Epithelial cell of esophagus (primary cell): ENCODE measurements at regions not wholly inside any gene's neighbourhood (a gene's known extent, or its start where the extent isn't known, plus 50 kb on each side); places are given as distances from the start of the nearest gene placed in this dataset.

ENCODE experiments used
- DNase-seq: peaks from one replicate; pipeline ENCODE4 v3.0.0; 2010; ENCODE audit warnings: low read depth
- H3K4me3 ChIP-seq: 2 replicates; pipeline ENCODE4 v1.5.1; 2011; ENCODE audit warnings: mild to moderate bottlenecking, low read length, control low read depth
- CTCF ChIP-seq: IDR thresholded peaks from 2 replicates; pipeline ENCODE4 v1.5.1; 2011; ENCODE audit warnings: low read depth, mild to moderate bottlenecking, low read length, control low read depth, inconsistent platforms; ENCODE audit not compliant: insufficient read depth; ENCODE audit errors: missing control alignments

- H3K4me3 ChIP-seq, result no peak overlapping the region
- DNase-seq, result no peak
- no peak for TF ChIP-seq CTCF
These were observed 197.5 kb downstream of the PALM2AKAP2 start for GRCh38 chr9:109977521-109977920.

- no peak for DNase-seq
- no peak for TF ChIP-seq CTCF
- H3K4me3 ChIP-seq, result no peak overlapping the region
These were observed 201.1 kb downstream of the PALM2AKAP2 start for GRCh38 chr9:109981091-109981490.

GRCh38 chr9:109986521-109986991 lies 206.6 kb downstream of the PALM2AKAP2 start:
- peak; percentile 48 for DNase-seq
- H3K4me3 ChIP-seq, result no peak overlapping the region
- TF ChIP-seq CTCF, result no peak

- no peak for DNase-seq
- no peak for TF ChIP-seq CTCF
- H3K4me3 ChIP-seq, result no peak overlapping the region
These were observed 209.3 kb downstream of the PALM2AKAP2 start for GRCh38 chr9:109989296-109989695.

GRCh38 chr9:109990541-109990940 lies 210.5 kb downstream of the PALM2AKAP2 start:
- no peak overlapping the region for H3K4me3 ChIP-seq
- no peak for DNase-seq
- TF ChIP-seq CTCF, result no peak

GRCh38 chr9:109992293-109992692 lies 212.3 kb downstream of the PALM2AKAP2 start:
- no peak for TF ChIP-seq CTCF
- no peak for DNase-seq
- H3K4me3 ChIP-seq, result no peak overlapping the region

GRCh38 chr9:109993250-109993978 lies 213.4 kb downstream of the PALM2AKAP2 start:
- no peak overlapping the region for H3K4me3 ChIP-seq
- DNase-seq, result no peak
- TF ChIP-seq CTCF, result no peak
